ENCODE measurements at regions not wholly inside any gene's neighbourhood (a gene's known extent, or its start where the extent isn't known, plus 50 kb on each side); places are given as distances from the start of the nearest gene placed in this dataset.

- FAIRE-seq, result no peak
- no peaks in the 10 kb centered on the region for H3K27me3 ChIP-seq (ENCODE audit: control insufficient read depth in 3 of 3, insufficient read depth in 3 of 3, low read length in 3 of 3)
- 49 to 60% (median 50%) methylated on average over 2 of the region's 2 CpGs for WGBS, 3 donors
- no peak overlapping the region for H3K27ac ChIP-seq (ENCODE audit: low read depth in 1 of 3, low read length in 2 of 3)
- no peaks in the 10 kb centered on the region for H3K4me1 ChIP-seq (ENCODE audit: control insufficient read depth in 3 of 3, insufficient read depth in 2 of 3, low read depth in 1 of 3, low read length in 2 of 3)
- H3K4me3 ChIP-seq (ENCODE audit: low read depth in 1 of 3, low read length in 3 of 3), result no peak overlapping the region
- H3K9me3 ChIP-seq (ENCODE audit: control insufficient read depth in 2 of 2, insufficient read depth in 1 of 2, low read depth in 1 of 2, low read length in 1 of 2), result no peaks in the 10 kb centered on the region
- H3K36me3 ChIP-seq (ENCODE audit: control insufficient read depth in 3 of 3, insufficient read depth in 2 of 3, low read depth in 1 of 3, low read length in 3 of 3), result no peaks in the 10 kb centered on the region
- no peak for DNase-seq
Measured at GRCh38 chr16:50985733-50986132, 165.3 kb downstream of the SALL1 start.

- Histone ChIP-seq H3K4me3 (ENCODE audit: low read depth in 1 of 3, low read length in 3 of 3) (no peak overlapping the region), H3K27me3 (ENCODE audit: control insufficient read depth in 3 of 3, insufficient read depth in 3 of 3, low read length in 3 of 3) (no peaks in the 10 kb centered on the region), H3K36me3 (ENCODE audit: control insufficient read depth in 3 of 3, insufficient read depth in 2 of 3, low read depth in 1 of 3, low read length in 3 of 3) (no peaks in the 10 kb centered on the region), H3K27ac (ENCODE audit: low read depth in 1 of 3, low read length in 2 of 3) (no peak overlapping the region), H3K4me1 (ENCODE audit: control insufficient read depth in 3 of 3, insufficient read depth in 2 of 3, low read depth in 1 of 3, low read length in 2 of 3) (no peaks in the 10 kb centered on the region), H3K9me3 (ENCODE audit: control insufficient read depth in 2 of 2, insufficient read depth in 1 of 2, low read depth in 1 of 2, low read length in 1 of 2) (no peaks in the 10 kb centered on the region)
- DNase-seq (no peak), FAIRE-seq (no peak)
- WGBS, 3 donors, result 27 to 46% (median 29%) methylated on average over 6 of the region's 6 CpGs
Measured at GRCh38 chr16:50984688-50985087, 166.4 kb downstream of the SALL1 start.

GRCh38 chr16:50982808-50983207 is 168.3 kb downstream of the SALL1 start:
- Histone ChIP-seq H3K4me3 (ENCODE audit: low read depth in 1 of 3, low read length in 3 of 3) (no peak overlapping the region), H3K9me3 (ENCODE audit: control insufficient read depth in 2 of 2, insufficient read depth in 1 of 2, low read depth in 1 of 2, low read length in 1 of 2) (no peaks in the 10 kb centered on the region), H3K36me3 (ENCODE audit: control insufficient read depth in 3 of 3, insufficient read depth in 2 of 3, low read depth in 1 of 3, low read length in 3 of 3) (no peaks in the 10 kb centered on the region), H3K27me3 (ENCODE audit: control insufficient read depth in 3 of 3, insufficient read depth in 3 of 3, low read length in 3 of 3) (no peaks in the 10 kb centered on the region), H3K27ac (ENCODE audit: low read depth in 1 of 3, low read length in 2 of 3) (no peak overlapping the region), H3K4me1 (ENCODE audit: control insufficient read depth in 3 of 3, insufficient read depth in 2 of 3, low read depth in 1 of 3, low read length in 2 of 3) (no peaks in the 10 kb centered on the region)
- FAIRE-seq (no peak), DNase-seq (no peak)

GRCh38 chr16:50981951-50982350 is 169.1 kb downstream of the SALL1 start:
- Histone ChIP-seq H3K4me1 (ENCODE audit: control insufficient read depth in 3 of 3, insufficient read depth in 2 of 3, low read depth in 1 of 3, low read length in 2 of 3) (no peaks in the 10 kb centered on the region), H3K27ac (ENCODE audit: low read depth in 1 of 3, low read length in 2 of 3) (no peak overlapping the region), H3K27me3 (ENCODE audit: control insufficient read depth in 3 of 3, insufficient read depth in 3 of 3, low read length in 3 of 3) (no peaks in the 10 kb centered on the region), H3K36me3 (ENCODE audit: control insufficient read depth in 3 of 3, insufficient read depth in 2 of 3, low read depth in 1 of 3, low read length in 3 of 3) (no peaks in the 10 kb centered on the region), H3K4me3 (ENCODE audit: low read depth in 1 of 3, low read length in 3 of 3) (no peak overlapping the region), H3K9me3 (ENCODE audit: control insufficient read depth in 2 of 2, insufficient read depth in 1 of 2, low read depth in 1 of 2, low read length in 1 of 2) (no peaks in the 10 kb centered on the region)
- DNase-seq (no peak), FAIRE-seq (no peak)
- WGBS, 3 donors, result 47 to 69% (median 51%) methylated on average over 6 of the region's 6 CpGs

- FAIRE-seq, result no peak
Measured at GRCh38 chr16:50980666-50981065, 170.4 kb downstream of the SALL1 start.

GRCh38 chr16:50979806-50980620 is 171.1 kb downstream of the SALL1 start:
- Histone ChIP-seq H3K27ac (ENCODE audit: low read depth in 1 of 3, low read length in 2 of 3) (no peak overlapping the region), H3K27me3 (ENCODE audit: control insufficient read depth in 3 of 3, insufficient read depth in 3 of 3, low read length in 3 of 3) (no peaks in the 10 kb centered on the region), H3K4me3 (ENCODE audit: low read depth in 1 of 3, low read length in 3 of 3) (no peak overlapping the region), H3K4me1 (ENCODE audit: control insufficient read depth in 3 of 3, insufficient read depth in 2 of 3, low read depth in 1 of 3, low read length in 2 of 3) (no peaks in the 10 kb centered on the region), H3K36me3 (ENCODE audit: control insufficient read depth in 3 of 3, insufficient read depth in 2 of 3, low read depth in 1 of 3, low read length in 3 of 3) (no peaks in the 10 kb centered on the region), H3K9me3 (ENCODE audit: control insufficient read depth in 2 of 2, insufficient read depth in 1 of 2, low read depth in 1 of 2, low read length in 1 of 2) (no peaks in the 10 kb centered on the region)
- FAIRE-seq (no peak), DNase-seq (no peak)
- WGBS, 3 donors, result 48 to 76% (median 58%) methylated on average over 9 of the region's 9 CpGs

More at GRCh38 chr16:50980666-50981065, 170.4 kb downstream of the SALL1 start:
- no peaks in the 10 kb centered on the region for H3K9me3 ChIP-seq (ENCODE audit: control insufficient read depth in 2 of 2, insufficient read depth in 1 of 2, low read depth in 1 of 2, low read length in 1 of 2)
- no peaks in the 10 kb centered on the region for H3K27me3 ChIP-seq (ENCODE audit: control insufficient read depth in 3 of 3, insufficient read depth in 3 of 3, low read length in 3 of 3)
- no peak overlapping the region for H3K27ac ChIP-seq (ENCODE audit: low read depth in 1 of 3, low read length in 2 of 3)
- no peak for DNase-seq
- 74 to 84% (median 81%) methylated on average over 3 of the region's 3 CpGs for WGBS, 3 donors
- no peak overlapping the region for H3K4me3 ChIP-seq (ENCODE audit: low read depth in 1 of 3, low read length in 3 of 3)
- H3K4me1 ChIP-seq (ENCODE audit: control insufficient read depth in 3 of 3, insufficient read depth in 2 of 3, low read depth in 1 of 3, low read length in 2 of 3), result no peaks in the 10 kb centered on the region
- H3K36me3 ChIP-seq (ENCODE audit: control insufficient read depth in 3 of 3, insufficient read depth in 2 of 3, low read depth in 1 of 3, low read length in 3 of 3), result no peaks in the 10 kb centered on the region

GRCh38 chr16:50977138-50977537 is 173.9 kb downstream of the SALL1 start:
- FAIRE-seq (no peak), DNase-seq (no peak)
- Histone ChIP-seq H3K27me3 (ENCODE audit: control insufficient read depth in 3 of 3, insufficient read depth in 3 of 3, low read length in 3 of 3) (peaks cover 0 to 3% (median 0%) of the 10 kb centered on the region in 3 donors), H3K9me3 (ENCODE audit: control insufficient read depth in 2 of 2, insufficient read depth in 1 of 2, low read depth in 1 of 2, low read length in 1 of 2) (no peaks in the 10 kb centered on the region), H3K4me1 (ENCODE audit: control insufficient read depth in 3 of 3, insufficient read depth in 2 of 3, low read depth in 1 of 3, low read length in 2 of 3) (no peaks in the 10 kb centered on the region), H3K36me3 (ENCODE audit: control insufficient read depth in 3 of 3, insufficient read depth in 2 of 3, low read depth in 1 of 3, low read length in 3 of 3) (no peaks in the 10 kb centered on the region), H3K27ac (ENCODE audit: low read depth in 1 of 3, low read length in 2 of 3) (no peak overlapping the region), H3K4me3 (ENCODE audit: low read depth in 1 of 3, low read length in 3 of 3) (no peak overlapping the region)
- 48 to 72% (median 62%) methylated on average over 11 of the region's 11 CpGs for WGBS, 3 donors

GRCh38 chr16:50974438-50975036 is 176.5 kb downstream of the SALL1 start:
- Histone ChIP-seq H3K27me3 (ENCODE audit: control insufficient read depth in 3 of 3, insufficient read depth in 3 of 3, low read length in 3 of 3) (peaks cover 0 to 3% (median 0%) of the 10 kb centered on the region in 3 donors), H3K9me3 (ENCODE audit: control insufficient read depth in 2 of 2, insufficient read depth in 1 of 2, low read depth in 1 of 2, low read length in 1 of 2) (no peaks in the 10 kb centered on the region), H3K27ac (ENCODE audit: low read depth in 1 of 3, low read length in 2 of 3) (no peak overlapping the region), H3K36me3 (ENCODE audit: control insufficient read depth in 3 of 3, insufficient read depth in 2 of 3, low read depth in 1 of 3, low read length in 3 of 3) (no peaks in the 10 kb centered on the region), H3K4me3 (ENCODE audit: low read depth in 1 of 3, low read length in 3 of 3) (no peak overlapping the region), H3K4me1 (ENCODE audit: control insufficient read depth in 3 of 3, insufficient read depth in 2 of 3, low read depth in 1 of 3, low read length in 2 of 3) (no peaks in the 10 kb centered on the region)
- DNase-seq, result no peak
- no peak for FAIRE-seq
- WGBS, 3 donors, result 78 to 81% (median 80%) methylated on average over 5 to 6 of the region's 6 CpGs

Data from small intestine (tissue), 7 donors.